SK-N-MC (cell line): ENCODE measurements at regions not wholly inside any gene's neighbourhood (a gene's known extent, or its start where the extent isn't known, plus 50 kb on each side); places are given as distances from the start of the nearest gene placed in this dataset.

Experiments used
- EZH2 ChIP-seq: fragments of 200-600 bp; sonication (generic); IDR thresholded peaks from one replicate; pipeline ENCODE4 v1.6.1; 2017; ENCODE audit warnings: antibody characterized with exemption
- POLR2AphosphoS5 ChIP-seq: IDR thresholded peaks from 2 replicates; pipeline ENCODE4 v1.6.1; 2012; ENCODE audit warnings: mild to moderate bottlenecking, low read depth, low read length, borderline replicate concordance

DNA sequence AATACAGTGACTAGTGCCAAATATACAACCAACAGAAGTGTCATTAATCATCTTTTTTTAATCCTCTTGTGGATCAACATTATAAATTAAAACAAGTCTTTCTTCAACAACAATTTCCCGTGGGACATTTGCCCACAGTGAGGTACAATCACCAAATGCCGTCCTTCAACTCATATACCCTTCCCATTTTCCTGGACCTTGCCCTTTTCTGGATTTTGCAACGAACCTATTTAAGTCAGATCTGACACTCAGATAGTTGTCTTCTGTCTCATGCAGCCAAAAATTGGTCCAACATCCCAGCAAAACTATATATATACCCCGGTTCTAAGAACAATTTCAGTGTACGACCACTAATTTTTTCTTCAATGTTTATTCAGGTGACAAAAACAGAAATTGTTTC lies 324.0 kb downstream of the DSEL start:
- no peak for TF ChIP-seq POLR2AphosphoS5
- TF ChIP-seq EZH2 = no peak
